HEK293T (cell line): ENCODE measurements at regions not wholly inside any gene's neighbourhood (a gene's known extent, or its start where the extent isn't known, plus 50 kb on each side); places are given as distances from the start of the nearest gene placed in this dataset.

ENCODE experiments used
- CTCF ChIA-PET: fragments of 350-600 bp; formaldehyde crosslinking; extraction: SDS; loops from one replicate; lab custom pipeline; 2021; ENCODE audit warnings: antibody characterized with exemption, inconsistent platforms; lab: Yijun Ruan, JAX
- POLR2A ChIA-PET: fragments of 350-600 bp; formaldehyde crosslinking; extraction: SDS; loops from one replicate; lab custom pipeline; 2020; ENCODE audit warnings: antibody characterized with exemption, inconsistent platforms; lab: Yijun Ruan, JAX
- DNase-seq: peaks from one replicate; pipeline ENCODE4 v3.0.0; 2012; ENCODE audit warnings: mixed read lengths; ENCODE audit errors: extremely low spot score
- ARNT ChIP-seq: fragments of 450-650 bp; IDR thresholded peaks from 2 replicates; pipeline ENCODE4 v1.6.1; 2017; ENCODE audit warnings: mild to moderate bottlenecking
- BHLHE40 ChIP-seq: fragments of 450-650 bp; IDR thresholded peaks from 2 replicates; pipeline ENCODE4 v1.6.1; 2016; ENCODE audit warnings: mild to moderate bottlenecking, moderate library complexity, borderline replicate concordance
- CTBP1 ChIP-seq: fragments of 450-650 bp; IDR thresholded peaks from 2 replicates; pipeline ENCODE4 v1.6.1; 2016; ENCODE audit warnings: borderline replicate concordance
- ELF4 ChIP-seq: fragments of 450-650 bp; IDR thresholded peaks from 2 replicates; pipeline ENCODE4 v1.6.1; 2017; ENCODE audit warnings: antibody characterized with exemption
- FOXA1 ChIP-seq: fragments of 450-650 bp; IDR thresholded peaks from 2 replicates; pipeline ENCODE4 v1.6.1; 2016; ENCODE audit warnings: mild to moderate bottlenecking
- FOXK2 ChIP-seq: fragments of 450-650 bp; IDR thresholded peaks from 2 replicates; pipeline ENCODE4 v1.6.1; 2016; ENCODE audit warnings: mild to moderate bottlenecking
- FOXM1 ChIP-seq: fragments of 450-650 bp; IDR thresholded peaks from 2 replicates; pipeline ENCODE4 v1.6.1; 2017; ENCODE audit warnings: mild to moderate bottlenecking, borderline replicate concordance
- HDGF ChIP-seq: fragments of 450-650 bp; IDR thresholded peaks from 2 replicates; pipeline ENCODE4 v1.6.1; 2017; ENCODE audit warnings: antibody characterized with exemption, borderline replicate concordance
- L3MBTL2 ChIP-seq: fragments of 450-650 bp; conservative IDR thresholded peaks from 2 replicates; pipeline ENCODE4 v1.6.1; 2016; ENCODE audit warnings: mild to moderate bottlenecking
- LEF1 ChIP-seq: fragments of 450-650 bp; IDR thresholded peaks from 2 replicates; pipeline ENCODE4 v1.6.1; 2017; ENCODE audit warnings: mild to moderate bottlenecking, borderline replicate concordance
- NFRKB ChIP-seq: fragments of 450-650 bp; IDR thresholded peaks from 2 replicates; pipeline ENCODE4 v1.6.1; 2016; ENCODE audit warnings: mild to moderate bottlenecking, moderate library complexity
- PKNOX1 ChIP-seq: fragments of 450-650 bp; IDR thresholded peaks from 2 replicates; pipeline ENCODE4 v1.6.1; 2016
- SP1 ChIP-seq: fragments of 450-650 bp; IDR thresholded peaks from 2 replicates; pipeline ENCODE4 v1.6.1; 2017
- SUZ12 ChIP-seq: fragments of 450-650 bp; IDR thresholded peaks from 2 replicates; pipeline ENCODE4 v1.6.1; 2016; ENCODE audit warnings: mild to moderate bottlenecking
- TARDBP ChIP-seq: fragments of 450-650 bp; IDR thresholded peaks from 2 replicates; pipeline ENCODE4 v1.6.1; 2016
- ZNF384 ChIP-seq: fragments of 450-650 bp; IDR thresholded peaks from 2 replicates; pipeline ENCODE4 v1.6.1; 2016

- CTCF ChIA-PET = no interaction called here
- TF ChIP-seq CTBP1 = no peak
- no peak for TF ChIP-seq FOXM1
- no peak for TF ChIP-seq SUZ12
- no peak for TF ChIP-seq ARNT
- POLR2A ChIA-PET = no interaction called here
- no peak for DNase-seq
Observed at GRCh38 chr9:119938871-119939270, 569.6 kb upstream of the BRINP1 start.

GRCh38 chr9:119934497-119934896 is 565.3 kb upstream of the BRINP1 start:
- POLR2A ChIA-PET = no interaction called here
- DNase-seq = no peak
- TF ChIP-seq NFRKB = no peak
- CTCF ChIA-PET = no interaction called here

- no peak for TF ChIP-seq TARDBP
- no peak for TF ChIP-seq SUZ12
- TF ChIP-seq FOXK2 = no peak
- no peak for TF ChIP-seq BHLHE40
- no peak for TF ChIP-seq L3MBTL2
- no peak for TF ChIP-seq CTBP1
- no peak for TF ChIP-seq ZNF384
- TF ChIP-seq SP1 = no peak
- TF ChIP-seq LEF1 = no peak
- no peak for TF ChIP-seq NFRKB
- no peak for TF ChIP-seq ELF4
- no peak for TF ChIP-seq ARNT
- POLR2A ChIA-PET = no interaction called here
- DNase-seq = no peak
- CTCF ChIA-PET = no interaction called here
Observed at GRCh38 chr9:119933191-119933590, 564.0 kb upstream of the BRINP1 start.

- DNase-seq = no peak
- POLR2A ChIA-PET = no interaction called here
- TF ChIP-seq ARNT (no peak), BHLHE40 (no peak), ELF4 (no peak), SUZ12 (no peak), ZNF384 (no peak), HDGF (no peak), LEF1 (no peak)
- CTCF ChIA-PET = no interaction called here
Observed at GRCh38 chr9:119924736-119925135, 555.5 kb upstream of the BRINP1 start.

- TF ChIP-seq SP1 (no peak), LEF1 (no peak)
- ChIA-PET POLR2A (no interaction called here), CTCF (no interaction called here)
- no peak for DNase-seq
Observed at GRCh38 chr9:119917175-119917574, 547.9 kb upstream of the BRINP1 start.

GRCh38 chr9:119907056-119907455 is 537.8 kb upstream of the BRINP1 start:
- TF ChIP-seq ELF4 (no peak), PKNOX1 (no peak), LEF1 (no peak), HDGF (no peak), ZNF384 (no peak), ARNT (no peak), FOXM1 (no peak), CTBP1 (no peak), NFRKB (no peak), SP1 (no peak), SUZ12 (no peak), BHLHE40 (no peak)
- no peak for DNase-seq
- ChIA-PET POLR2A (no interaction called here), CTCF (no interaction called here)

GRCh38 chr9:119905724-119906123 is 536.5 kb upstream of the BRINP1 start:
- ChIA-PET CTCF (no interaction called here), POLR2A (no interaction called here)
- DNase-seq = no peak
- TF ChIP-seq BHLHE40 = no peak
- no peak for TF ChIP-seq PKNOX1
- TF ChIP-seq CTBP1 = no peak
- no peak for TF ChIP-seq HDGF
- TF ChIP-seq L3MBTL2 = no peak
- TF ChIP-seq SP1 = no peak
- no peak for TF ChIP-seq FOXK2
- no peak for TF ChIP-seq FOXA1
- no peak for TF ChIP-seq NFRKB
- no peak for TF ChIP-seq TARDBP
- no peak for TF ChIP-seq LEF1
- TF ChIP-seq SUZ12 = no peak
- TF ChIP-seq ZNF384 = no peak
- no peak for TF ChIP-seq ARNT
- TF ChIP-seq FOXM1 = no peak
- TF ChIP-seq ELF4 = no peak

- POLR2A ChIA-PET = no interaction called here
- no peak for DNase-seq
- TF ChIP-seq FOXA1 (no peak), ZNF384 (no peak), FOXM1 (no peak), TARDBP (no peak)
- CTCF ChIA-PET = no interaction called here
Observed at GRCh38 chr9:119903851-119904250, 534.6 kb upstream of the BRINP1 start.

- POLR2A ChIA-PET = no interaction called here
- CTCF ChIA-PET = no interaction called here
- TF ChIP-seq FOXK2 = no peak
- no peak for TF ChIP-seq ELF4
- no peak for TF ChIP-seq NFRKB
- no peak for TF ChIP-seq BHLHE40
- no peak for TF ChIP-seq FOXM1
- no peak for DNase-seq
Observed at GRCh38 chr9:119902611-119903010, 533.4 kb upstream of the BRINP1 start.
